Ishikawa (cell line): ENCODE measurements at regions not wholly inside any gene's neighbourhood (a gene's known extent, or its start where the extent isn't known, plus 50 kb on each side); places are given as distances from the start of the nearest gene placed in this dataset.

Source experiments
- CEBPB ChIP-seq: IDR thresholded peaks from 2 replicates; pipeline ENCODE4 v1.6.1; 2012
- CREB1 ChIP-seq: IDR thresholded peaks from 2 replicates; pipeline ENCODE4 v1.6.1; 2012; ENCODE audit warnings: low read depth
- EGR1 ChIP-seq: IDR thresholded peaks from 2 replicates; pipeline ENCODE4 v1.6.1; 2012
- EP300 ChIP-seq: IDR thresholded peaks from 2 replicates; pipeline ENCODE4 v1.6.1; 2012; ENCODE audit warnings: borderline replicate concordance
- FOXM1 ChIP-seq: IDR thresholded peaks from 2 replicates; pipeline ENCODE4 v1.6.1; 2012; ENCODE audit warnings: low read depth, borderline replicate concordance
- MAX ChIP-seq: IDR thresholded peaks from 2 replicates; pipeline ENCODE4 v1.6.1; 2012
- NFIC ChIP-seq: IDR thresholded peaks from 2 replicates; pipeline ENCODE4 v1.6.1; 2012
- RAD21 ChIP-seq: IDR thresholded peaks from 2 replicates; pipeline ENCODE4 v1.6.1; 2012; ENCODE audit warnings: low read depth
- TAF1 ChIP-seq: IDR thresholded peaks from 2 replicates; pipeline ENCODE4 v1.6.1; 2012; ENCODE audit warnings: low read depth, mild to moderate bottlenecking
- TCF12 ChIP-seq: IDR thresholded peaks from 2 replicates; pipeline ENCODE4 v1.6.1; 2012; ENCODE audit warnings: low read depth
- USF1 ChIP-seq: IDR thresholded peaks from 2 replicates; pipeline ENCODE4 v1.6.1; 2012
- YY1 ChIP-seq: IDR thresholded peaks from 2 replicates; pipeline ENCODE4 v1.6.1; 2012; ENCODE audit warnings: low read depth
- ZBTB7A ChIP-seq: IDR thresholded peaks from 2 replicates; pipeline ENCODE4 v1.6.1; 2012; ENCODE audit warnings: low read depth
- TF ChIP-seq, protein P1 (sequence below): IDR thresholded peaks from 2 replicates; pipeline ENCODE4 v1.6.1; 2012; ENCODE audit warnings: low read depth, mild to moderate bottlenecking

DNA sequence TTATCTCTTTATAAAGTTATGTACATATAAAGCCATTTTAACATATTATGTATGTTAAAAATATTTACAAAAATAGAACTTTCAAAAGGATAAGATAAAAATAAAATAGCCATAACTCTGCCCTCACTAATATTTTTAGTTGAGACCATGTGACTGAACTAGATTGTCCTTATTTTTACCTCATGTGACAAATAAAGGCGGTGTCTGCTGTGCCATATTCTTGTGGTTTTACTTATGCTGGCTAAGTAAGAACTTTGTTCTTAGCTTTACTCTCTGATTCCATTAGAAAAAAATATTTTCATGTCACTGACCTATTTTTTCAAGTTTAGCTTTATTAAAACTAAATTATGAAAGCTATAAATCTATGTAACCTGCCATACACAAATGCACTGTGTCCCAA is 135.6 kb upstream of the TSC22D1 start:
- TF ChIP-seq MAX, result no peak
- TF ChIP-seq, protein P1, sequence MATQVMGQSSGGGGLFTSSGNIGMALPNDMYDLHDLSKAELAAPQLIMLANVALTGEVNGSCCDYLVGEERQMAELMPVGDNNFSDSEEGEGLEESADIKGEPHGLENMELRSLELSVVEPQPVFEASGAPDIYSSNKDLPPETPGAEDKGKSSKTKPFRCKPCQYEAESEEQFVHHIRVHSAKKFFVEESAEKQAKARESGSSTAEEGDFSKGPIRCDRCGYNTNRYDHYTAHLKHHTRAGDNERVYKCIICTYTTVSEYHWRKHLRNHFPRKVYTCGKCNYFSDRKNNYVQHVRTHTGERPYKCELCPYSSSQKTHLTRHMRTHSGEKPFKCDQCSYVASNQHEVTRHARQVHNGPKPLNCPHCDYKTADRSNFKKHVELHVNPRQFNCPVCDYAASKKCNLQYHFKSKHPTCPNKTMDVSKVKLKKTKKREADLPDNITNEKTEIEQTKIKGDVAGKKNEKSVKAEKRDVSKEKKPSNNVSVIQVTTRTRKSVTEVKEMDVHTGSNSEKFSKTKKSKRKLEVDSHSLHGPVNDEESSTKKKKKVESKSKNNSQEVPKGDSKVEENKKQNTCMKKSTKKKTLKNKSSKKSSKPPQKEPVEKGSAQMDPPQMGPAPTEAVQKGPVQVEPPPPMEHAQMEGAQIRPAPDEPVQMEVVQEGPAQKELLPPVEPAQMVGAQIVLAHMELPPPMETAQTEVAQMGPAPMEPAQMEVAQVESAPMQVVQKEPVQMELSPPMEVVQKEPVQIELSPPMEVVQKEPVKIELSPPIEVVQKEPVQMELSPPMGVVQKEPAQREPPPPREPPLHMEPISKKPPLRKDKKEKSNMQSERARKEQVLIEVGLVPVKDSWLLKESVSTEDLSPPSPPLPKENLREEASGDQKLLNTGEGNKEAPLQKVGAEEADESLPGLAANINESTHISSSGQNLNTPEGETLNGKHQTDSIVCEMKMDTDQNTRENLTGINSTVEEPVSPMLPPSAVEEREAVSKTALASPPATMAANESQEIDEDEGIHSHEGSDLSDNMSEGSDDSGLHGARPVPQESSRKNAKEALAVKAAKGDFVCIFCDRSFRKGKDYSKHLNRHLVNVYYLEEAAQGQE, result no peak
- no peak for TF ChIP-seq CREB1
- no peak for TF ChIP-seq FOXM1
- no peak for TF ChIP-seq ZBTB7A
- no peak for TF ChIP-seq USF1
- no peak for TF ChIP-seq CEBPB
- TF ChIP-seq TAF1, result no peak
- TF ChIP-seq TCF12, result no peak
- no peak for TF ChIP-seq RAD21
- TF ChIP-seq NFIC, result no peak
- TF ChIP-seq EP300, result no peak
- no peak for TF ChIP-seq YY1
- no peak for TF ChIP-seq EGR1
